OCI-LY7 (cell line): ENCODE measurements at regions not wholly inside any gene's neighbourhood (a gene's known extent, or its start where the extent isn't known, plus 50 kb on each side); places are given as distances from the start of the nearest gene placed in this dataset.

Source experiments
- BruUV-seq: library from RNA; stranded (reverse); fragments of 400-500 nt; replicated peaks from 2 replicates; lab custom pipeline; 2021; lab: Mats Ljungman, UMichigan
- CTCF ChIA-PET: fragments of 300-600 bp; sonication (Branson Sonifier 250); formaldehyde crosslinking; loops from one replicate; lab custom pipeline; 2022; ENCODE audit warnings: antibody characterized with exemption; ENCODE audit not compliant: unreplicated experiment; lab: Charles Lee
- POLR2A ChIA-PET: fragments of 300-600 bp; sonication (Branson Sonifier 250); formaldehyde crosslinking; loops from one replicate; lab custom pipeline; 2022; ENCODE audit warnings: antibody characterized with exemption; lab: Charles Lee
- DNase-seq: peaks from one replicate; pipeline ENCODE4 v3.0.0-alpha.2; 2015; ENCODE audit warnings: low spot score
- H2AFZ ChIP-seq: fragments of 200-600 bp; sonication (generic), shearing (Covaris generic); 2 replicates; pipeline ENCODE4 v1.6.1; 2014; ENCODE audit warnings: mild to moderate bottlenecking, antibody characterized with exemption, low read length, moderate library complexity
- H3K27ac ChIP-seq: fragments of 200-600 bp; sonication (generic); 2 replicates; pipeline ENCODE4 v1.5.1; 2014; ENCODE audit warnings: mixed run types, low read depth, mild to moderate bottlenecking, moderate library complexity, low read length, inconsistent platforms; ENCODE audit not compliant: poor library complexity, severe bottlenecking
- H3K36me3 ChIP-seq: fragments of 200-600 bp; sonication (generic); 2 replicates; pipeline ENCODE4 v1.6.1; 2014; ENCODE audit warnings: mild to moderate bottlenecking, antibody characterized with exemption, low read length, moderate library complexity, mixed read lengths; ENCODE audit not compliant: insufficient read depth
- H3K4me1 ChIP-seq: fragments of 200-600 bp; sonication (generic); 2 replicates; pipeline ENCODE4 v1.5.1; 2014; ENCODE audit warnings: mild to moderate bottlenecking, low read length; ENCODE audit not compliant: insufficient read depth, poor library complexity, severe bottlenecking
- H3K4me2 ChIP-seq: fragments of 200-600 bp; sonication (generic); 2 replicates; pipeline ENCODE4 v1.6.1; 2014; ENCODE audit warnings: mild to moderate bottlenecking, low read length
- H3K4me3 ChIP-seq: fragments of 200-600 bp; sonication (generic); 2 replicates; pipeline ENCODE4 v1.5.1; 2014; ENCODE audit warnings: mild to moderate bottlenecking, low read depth, low read length; ENCODE audit not compliant: poor library complexity, severe bottlenecking
- H3K79me2 ChIP-seq: fragments of 200-600 bp; sonication (generic); 2 replicates; pipeline ENCODE4 v1.6.1; 2016; ENCODE audit warnings: low read depth, mild to moderate bottlenecking, low read length, moderate library complexity, mixed read lengths; ENCODE audit not compliant: insufficient read depth
- H3K9me2 ChIP-seq: fragments of 200-600 bp; sonication (generic); 2 replicates; pipeline ENCODE4 v1.6.1; 2016; ENCODE audit warnings: mild to moderate bottlenecking, low read length, mixed read lengths; ENCODE audit not compliant: insufficient read depth
- H3K9me3 ChIP-seq: fragments of 200-600 bp; sonication (generic); 2 replicates; pipeline ENCODE4 v1.6.1; 2014; ENCODE audit warnings: mild to moderate bottlenecking, mixed run types, low read length, mixed read lengths
- H4K20me1 ChIP-seq: fragments of 200-600 bp; sonication (generic); 2 replicates; pipeline ENCODE4 v1.6.1; 2014; ENCODE audit warnings: mild to moderate bottlenecking, antibody characterized with exemption, low read length, moderate library complexity, mixed read lengths; ENCODE audit not compliant: insufficient read depth
- EZH2phosphoT487 ChIP-seq: fragments of 200-600 bp; sonication (generic); IDR thresholded peaks from 2 replicates; pipeline ENCODE4 v1.6.1; 2018; ENCODE audit warnings: low read depth, borderline replicate concordance, mild to moderate bottlenecking, mixed run types, antibody characterized with exemption, low read length, moderate library complexity, mixed read lengths
- intact Hi-C: fragments of 100-400 bp; cut with micrococcal nuclease; formaldehyde crosslinking; loops from one replicate; pipeline ENCODE4 v1.10.0; 2022; ENCODE audit not compliant: unreplicated experiment
- TF ChIP-seq, protein P1 (sequence below): fragments of 200-600 bp; sonication (generic); conservative IDR thresholded peaks from 2 replicates; pipeline ENCODE4 v1.5.1; 2014; ENCODE audit warnings: mild to moderate bottlenecking, antibody characterized with exemption, low read length, moderate library complexity, mixed read lengths

DNA sequence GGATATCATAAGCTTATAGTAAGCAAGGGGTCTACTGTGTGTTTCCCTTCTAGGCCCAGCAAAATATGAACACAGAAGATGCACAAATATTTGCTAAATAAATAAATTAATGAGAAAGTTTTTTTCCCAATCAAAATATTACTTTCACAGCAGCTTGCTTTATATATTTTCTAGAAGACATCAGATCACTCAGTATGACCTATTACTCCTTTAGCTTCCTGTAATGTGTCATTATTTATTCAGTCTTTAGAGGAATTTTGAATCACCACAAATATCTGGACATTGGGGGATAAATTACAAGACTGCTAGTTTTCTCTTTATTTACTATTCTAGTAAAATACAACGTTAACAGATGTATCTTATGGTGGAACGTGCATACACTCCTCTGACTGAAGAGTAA, 765.8 kb upstream of the POM121L12 start:
- Histone ChIP-seq H3K36me3 (no peaks in the 10 kb centered on the region), H3K4me3 (no peak overlapping the region), H3K9me3 (no peaks in the 10 kb centered on the region), H4K20me1 (no peaks in the 10 kb centered on the region), H3K9me2 (no peaks in the 10 kb centered on the region), H3K79me2 (no peaks in the 10 kb centered on the region), H2AFZ (no peak overlapping the region), H3K4me2 (no peak overlapping the region), H3K4me1 (no peaks in the 10 kb centered on the region), H3K27ac (no peak overlapping the region)
- no TSS peak for BruUV-seq
- intact Hi-C loops: no loop called here
- DNase-seq: no peak
- TF ChIP-seq, protein P1, sequence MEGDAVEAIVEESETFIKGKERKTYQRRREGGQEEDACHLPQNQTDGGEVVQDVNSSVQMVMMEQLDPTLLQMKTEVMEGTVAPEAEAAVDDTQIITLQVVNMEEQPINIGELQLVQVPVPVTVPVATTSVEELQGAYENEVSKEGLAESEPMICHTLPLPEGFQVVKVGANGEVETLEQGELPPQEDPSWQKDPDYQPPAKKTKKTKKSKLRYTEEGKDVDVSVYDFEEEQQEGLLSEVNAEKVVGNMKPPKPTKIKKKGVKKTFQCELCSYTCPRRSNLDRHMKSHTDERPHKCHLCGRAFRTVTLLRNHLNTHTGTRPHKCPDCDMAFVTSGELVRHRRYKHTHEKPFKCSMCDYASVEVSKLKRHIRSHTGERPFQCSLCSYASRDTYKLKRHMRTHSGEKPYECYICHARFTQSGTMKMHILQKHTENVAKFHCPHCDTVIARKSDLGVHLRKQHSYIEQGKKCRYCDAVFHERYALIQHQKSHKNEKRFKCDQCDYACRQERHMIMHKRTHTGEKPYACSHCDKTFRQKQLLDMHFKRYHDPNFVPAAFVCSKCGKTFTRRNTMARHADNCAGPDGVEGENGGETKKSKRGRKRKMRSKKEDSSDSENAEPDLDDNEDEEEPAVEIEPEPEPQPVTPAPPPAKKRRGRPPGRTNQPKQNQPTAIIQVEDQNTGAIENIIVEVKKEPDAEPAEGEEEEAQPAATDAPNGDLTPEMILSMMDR: no peak
- no peak for TF ChIP-seq EZH2phosphoT487
- ChIA-PET CTCF (no interaction called here), POLR2A (no interaction called here)

DNA sequence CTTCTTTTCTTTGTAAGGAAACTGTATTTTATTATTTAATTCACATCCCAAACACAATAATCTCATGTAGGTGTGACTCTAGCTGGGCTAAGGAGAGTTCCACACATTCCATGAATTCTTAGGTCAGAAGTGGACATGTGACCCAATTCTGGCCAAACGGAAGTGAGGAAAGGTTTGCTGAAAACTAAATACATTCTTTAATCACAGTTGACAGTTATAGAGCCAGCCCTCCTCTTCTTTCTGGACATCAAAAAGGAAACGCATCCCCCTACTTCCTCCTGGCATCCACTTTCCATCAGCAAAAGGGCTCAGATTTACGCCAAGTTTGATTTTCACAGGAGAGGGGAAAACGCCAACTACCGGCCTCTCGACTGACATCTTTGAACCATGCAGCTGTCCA, 774.4 kb upstream of the POM121L12 start:
- H3K79me2 ChIP-seq: no peaks in the 10 kb centered on the region
- ChIA-PET POLR2A (interaction anchor here (0.7 kb wide), 1 partner anchor 1757 kb away, joined by 3 read pairs; no protein-coding TSS in a partner anchor), CTCF (no interaction called here)
- no peak for DNase-seq
- H3K4me3 ChIP-seq: no peak overlapping the region
- no TSS peak for BruUV-seq
- H3K9me3 ChIP-seq: no peaks in the 10 kb centered on the region
- H2AFZ ChIP-seq: no peak overlapping the region
- H3K4me2 ChIP-seq: no peak overlapping the region
- intact Hi-C loops: loop anchor here (5.0 kb wide), 1 partner anchor 829 kb away; no protein-coding TSS in a partner anchor
- no peaks in the 10 kb centered on the region for H3K4me1 ChIP-seq
- no peaks in the 10 kb centered on the region for H4K20me1 ChIP-seq
- TF ChIP-seq, protein P1: no peak
- TF ChIP-seq EZH2phosphoT487: no peak
- no peaks in the 10 kb centered on the region for H3K9me2 ChIP-seq
- H3K36me3 ChIP-seq: no peaks in the 10 kb centered on the region
- no peak overlapping the region for H3K27ac ChIP-seq

DNA sequence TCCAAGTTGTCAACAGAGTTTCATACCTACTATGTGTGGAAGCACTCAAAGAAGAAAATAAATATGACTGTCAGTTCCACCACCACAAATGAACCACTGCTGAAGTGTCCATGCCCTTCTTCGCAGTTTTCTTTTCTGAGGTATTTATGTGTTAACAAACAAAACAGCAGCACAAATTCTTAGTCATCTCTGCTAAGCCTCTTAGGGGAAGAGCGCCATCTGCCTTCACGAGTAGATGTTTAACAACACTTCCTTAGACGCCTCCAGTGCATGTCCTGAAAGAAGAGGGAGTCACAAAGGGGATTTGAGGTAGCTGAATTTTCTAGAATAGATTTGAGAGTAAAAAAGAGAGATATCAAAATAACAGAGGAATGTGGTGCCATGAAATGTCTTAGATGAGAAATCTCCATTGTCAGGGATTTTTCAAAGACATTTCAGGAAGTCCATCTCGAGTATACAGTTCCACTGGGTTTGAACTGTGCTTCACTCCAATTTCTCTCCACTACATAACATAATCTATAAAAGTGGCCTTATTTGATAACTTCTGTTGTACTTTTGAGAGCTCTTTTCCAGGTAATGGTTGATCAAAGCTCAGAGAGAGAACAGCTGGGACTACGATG, 775.3 kb upstream of the POM121L12 start:
- Histone ChIP-seq H3K4me1 (no peaks in the 10 kb centered on the region), H3K4me2 (no peak overlapping the region), H3K36me3 (no peaks in the 10 kb centered on the region), H3K79me2 (no peaks in the 10 kb centered on the region), H3K9me2 (no peaks in the 10 kb centered on the region), H3K9me3 (no peaks in the 10 kb centered on the region), H3K4me3 (no peak overlapping the region), H3K27ac (no peak overlapping the region), H2AFZ (no peak overlapping the region), H4K20me1 (no peaks in the 10 kb centered on the region)
- BruUV-seq: no TSS peak
- DNase-seq: no peak
- ChIA-PET CTCF (no interaction called here), POLR2A (no interaction called here)
- intact Hi-C loops: loop anchor here (5.0 kb wide), 1 partner anchor 828 kb away; no protein-coding TSS in a partner anchor
- TF ChIP-seq, protein P1: peak; percentile 33
- TF ChIP-seq EZH2phosphoT487: no peak
